SU-DHL-6 (cell line): ENCODE measurements at regions not wholly inside any gene's neighbourhood (a gene's known extent, or its start where the extent isn't known, plus 50 kb on each side); places are given as distances from the start of the nearest gene placed in this dataset.

Experiments
- EZH2phosphoT487 ChIP-seq: fragments of 200-600 bp; sonication (generic), shearing (Covaris generic); conservative IDR thresholded peaks from 2 replicates; pipeline ENCODE4 v1.6.1; 2018; ENCODE audit warnings: mild to moderate bottlenecking, antibody characterized with exemption, low read length, moderate library complexity, mixed read lengths
- TF ChIP-seq, protein P1 (sequence below): fragments of 200-600 bp; sonication (generic); IDR thresholded peaks from one replicate; pipeline ENCODE4 v1.5.1; 2017; ENCODE audit warnings: antibody characterized with exemption, mild to moderate bottlenecking, low read length, moderate library complexity; ENCODE audit not compliant: insufficient read depth, poor library complexity, severe bottlenecking

DNA sequence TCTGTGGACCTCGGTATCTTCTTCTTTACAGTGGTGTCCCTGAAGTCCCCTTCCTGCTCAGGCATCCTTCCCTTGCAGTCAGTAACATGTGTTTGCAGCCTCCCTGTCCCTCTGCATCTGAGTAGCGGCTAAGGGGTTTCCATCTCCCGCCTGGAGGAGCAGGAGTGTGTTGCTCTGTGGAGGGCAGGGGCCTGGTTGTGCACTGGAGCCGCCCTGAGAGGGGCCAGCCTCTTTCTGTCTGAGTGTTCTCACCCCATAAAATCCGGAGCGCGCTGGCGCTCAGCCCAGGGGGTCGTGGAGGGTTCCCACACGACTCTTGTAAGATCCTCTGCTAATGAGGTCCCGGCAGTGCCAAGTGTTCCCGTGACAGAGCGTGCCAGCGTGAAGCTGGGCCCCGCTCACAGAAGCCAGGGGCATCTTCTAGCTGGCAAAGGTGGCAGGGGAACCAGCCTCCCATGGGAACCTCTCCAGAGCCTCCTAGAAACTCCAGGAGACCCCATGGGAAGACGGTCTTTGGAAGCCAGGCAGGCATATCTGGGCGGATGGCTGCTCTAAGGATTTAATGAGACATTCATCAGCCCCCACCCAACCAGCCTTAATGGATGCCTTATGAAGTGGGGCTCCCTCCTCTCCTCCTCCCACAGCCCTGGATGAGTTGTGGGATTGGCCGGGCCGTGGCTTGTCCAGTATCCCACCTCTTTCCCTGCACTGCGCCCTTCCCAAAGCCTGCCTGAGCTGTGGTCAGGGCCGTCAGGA, 91.4 kb upstream of the GSE1 start:
- no peak for TF ChIP-seq EZH2phosphoT487
- TF ChIP-seq, protein P1, sequence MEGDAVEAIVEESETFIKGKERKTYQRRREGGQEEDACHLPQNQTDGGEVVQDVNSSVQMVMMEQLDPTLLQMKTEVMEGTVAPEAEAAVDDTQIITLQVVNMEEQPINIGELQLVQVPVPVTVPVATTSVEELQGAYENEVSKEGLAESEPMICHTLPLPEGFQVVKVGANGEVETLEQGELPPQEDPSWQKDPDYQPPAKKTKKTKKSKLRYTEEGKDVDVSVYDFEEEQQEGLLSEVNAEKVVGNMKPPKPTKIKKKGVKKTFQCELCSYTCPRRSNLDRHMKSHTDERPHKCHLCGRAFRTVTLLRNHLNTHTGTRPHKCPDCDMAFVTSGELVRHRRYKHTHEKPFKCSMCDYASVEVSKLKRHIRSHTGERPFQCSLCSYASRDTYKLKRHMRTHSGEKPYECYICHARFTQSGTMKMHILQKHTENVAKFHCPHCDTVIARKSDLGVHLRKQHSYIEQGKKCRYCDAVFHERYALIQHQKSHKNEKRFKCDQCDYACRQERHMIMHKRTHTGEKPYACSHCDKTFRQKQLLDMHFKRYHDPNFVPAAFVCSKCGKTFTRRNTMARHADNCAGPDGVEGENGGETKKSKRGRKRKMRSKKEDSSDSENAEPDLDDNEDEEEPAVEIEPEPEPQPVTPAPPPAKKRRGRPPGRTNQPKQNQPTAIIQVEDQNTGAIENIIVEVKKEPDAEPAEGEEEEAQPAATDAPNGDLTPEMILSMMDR, result no peak
